ENCODE measurements at regions not wholly inside any gene's neighbourhood (a gene's known extent, or its start where the extent isn't known, plus 50 kb on each side); places are given as distances from the start of the nearest gene placed in this dataset.

GRCh38 chr15:96466389-96466947 lies 136.0 kb downstream of the NR2F2 start:
- WGBS, 2 donors = 82 to 83% methylated on average over 4 of the region's 4 CpGs
- no peaks in the 10 kb centered on the region for H3K4me1 ChIP-seq

GRCh38 chr15:96468036-96468435 lies 137.5 kb downstream of the NR2F2 start:
- TF ChIP-seq POLR2A (IDR thresholded peaks at IDR 0.05) (no peak), CTCF (IDR thresholded peaks at IDR 0.05) (no peak), EP300 (IDR thresholded peaks at IDR 0.05) (no peak)
- DNase-seq (ENCODE audit: low spot score in 2 of 2) = no peak
- 91 to 96% methylated on average over 3 of the region's 3 CpGs for WGBS, 2 donors
- Histone ChIP-seq H3K4me3 (no peak overlapping the region), H3K36me3 (no peaks in the 10 kb centered on the region), H3K27me3 (no peaks in the 10 kb centered on the region), H3K9me3 (no peaks in the 10 kb centered on the region), H3K4me1 (no peaks in the 10 kb centered on the region), H3K27ac (no peak overlapping the region)

More at GRCh38 chr15:96466389-96466947, 136.0 kb downstream of the NR2F2 start:
- Histone ChIP-seq H3K27me3 (no peaks in the 10 kb centered on the region), H3K27ac (no peak overlapping the region), H3K9me3 (no peaks in the 10 kb centered on the region), H3K4me3 (no peak overlapping the region), H3K36me3 (no peaks in the 10 kb centered on the region)
- no peak for DNase-seq (ENCODE audit: low spot score in 2 of 2)
- TF ChIP-seq EP300 (IDR thresholded peaks at IDR 0.05) (no peak), CTCF (IDR thresholded peaks at IDR 0.05) (no peak), POLR2A (IDR thresholded peaks at IDR 0.05) (no peak)

GRCh38 chr15:96470681-96471310 lies 140.3 kb downstream of the NR2F2 start:
- Histone ChIP-seq H3K27ac (no peak overlapping the region), H3K4me3 (no peak overlapping the region), H3K4me1 (no peaks in the 10 kb centered on the region), H3K9me3 (no peaks in the 10 kb centered on the region), H3K36me3 (no peaks in the 10 kb centered on the region), H3K27me3 (no peaks in the 10 kb centered on the region)
- no peak for DNase-seq (ENCODE audit: low spot score in 2 of 2)
- no peak for TF ChIP-seq POLR2A (IDR thresholded peaks at IDR 0.05)
- no peak for TF ChIP-seq EP300 (IDR thresholded peaks at IDR 0.05)
- TF ChIP-seq CTCF (IDR thresholded peaks at IDR 0.05) = no peak
- WGBS, 2 donors = 83 to 88% methylated on average over 19 of the region's 19 CpGs

- Histone ChIP-seq H3K27ac (no peak overlapping the region), H3K36me3 (no peaks in the 10 kb centered on the region), H3K9me3 (no peaks in the 10 kb centered on the region), H3K27me3 (no peaks in the 10 kb centered on the region), H3K4me1 (no peaks in the 10 kb centered on the region), H3K4me3 (no peak overlapping the region)
- 81 to 82% methylated on average over 3 of the region's 3 CpGs for WGBS, 2 donors
- TF ChIP-seq CTCF (IDR thresholded peaks at IDR 0.05) (no peak), POLR2A (IDR thresholded peaks at IDR 0.05) (no peak), EP300 (IDR thresholded peaks at IDR 0.05) (no peak)
- no peak for DNase-seq (ENCODE audit: low spot score in 2 of 2)
These were observed 142.2 kb downstream of the NR2F2 start for GRCh38 chr15:96472681-96473080.

- 82 to 90% methylated on average over 5 of the region's 5 CpGs for WGBS, 2 donors
These were observed 143.1 kb downstream of the NR2F2 start for GRCh38 chr15:96473556-96473955.

More at GRCh38 chr15:96473556-96473955, 143.1 kb downstream of the NR2F2 start:
- no peak for TF ChIP-seq CTCF (IDR thresholded peaks at IDR 0.05)
- no peak for TF ChIP-seq POLR2A (IDR thresholded peaks at IDR 0.05)
- no peak for TF ChIP-seq EP300 (IDR thresholded peaks at IDR 0.05)
- Histone ChIP-seq H3K9me3 (no peaks in the 10 kb centered on the region), H3K4me1 (no peaks in the 10 kb centered on the region), H3K27ac (no peak overlapping the region), H3K27me3 (no peaks in the 10 kb centered on the region), H3K36me3 (no peaks in the 10 kb centered on the region), H3K4me3 (no peak overlapping the region)
- DNase-seq (ENCODE audit: low spot score in 2 of 2) = no peak

Data from tibial nerve (tissue), 4 donors.